SK-MEL-5 (cell line): ENCODE measurements at regions not wholly inside any gene's neighbourhood (a gene's known extent, or its start where the extent isn't known, plus 50 kb on each side); places are given as distances from the start of the nearest gene placed in this dataset.

Experiments used
- DNase-seq: peaks from one replicate; pipeline ENCODE4 v3.0.0-alpha.2; 2016; ENCODE audit warnings: low read depth, low spot score
- in situ Hi-C: cut with HindIII; loops from 2 replicates; pipeline ENCODE4 v1.10.0; 2016; ENCODE audit warnings: low sequenced_read_pairs, high pct_unique_total_duplicates, low pct_unique_long_range_greater_than_20kb

GRCh38 chr22:23522623-23523251, 57.4 kb downstream of the IGLL1 start:
- in situ Hi-C loops: no loop called here
- no peak for DNase-seq

- peak; percentile 96 for DNase-seq
- in situ Hi-C loops: no loop called here
Observed at GRCh38 chr22:23521441-23522113, 58.5 kb downstream of the IGLL1 start.

GRCh38 chr22:23520863-23521440, 59.1 kb downstream of the IGLL1 start:
- no peak for DNase-seq

GRCh38 chr22:23519442-23520157, 60.5 kb downstream of the IGLL1 start:
- no peak for DNase-seq
- in situ Hi-C loops: no loop called here

More at GRCh38 chr22:23520863-23521440, 59.1 kb downstream of the IGLL1 start:
- in situ Hi-C loops: no loop called here

GRCh38 chr22:23518376-23519187, 61.5 kb downstream of the IGLL1 start:
- no peak for DNase-seq
- in situ Hi-C loops: no loop called here

GRCh38 chr22:23517804-23518375, 62.2 kb downstream of the IGLL1 start:
- in situ Hi-C loops: no loop called here
- DNase-seq: no peak

GRCh38 chr22:23516304-23516703, 63.8 kb downstream of the IGLL1 start:
- in situ Hi-C loops: no loop called here
- DNase-seq: no peak

- in situ Hi-C loops: no loop called here
- DNase-seq: no peak
Observed at GRCh38 chr22:23514322-23515038, 65.6 kb downstream of the IGLL1 start.

GRCh38 chr22:23513705-23514104, 66.4 kb downstream of the IGLL1 start:
- DNase-seq: no peak
- in situ Hi-C loops: no loop called here

GRCh38 chr22:23513133-23513532, 67.0 kb downstream of the IGLL1 start:
- DNase-seq: no peak
- in situ Hi-C loops: no loop called here

- DNase-seq: no peak
- in situ Hi-C loops: no loop called here
Observed at GRCh38 chr22:23512721-23513120, 67.4 kb downstream of the IGLL1 start.

- in situ Hi-C loops: no loop called here
- no peak for DNase-seq
Observed at GRCh38 chr22:23512348-23512705, 67.8 kb downstream of the IGLL1 start.

GRCh38 chr22:23511627-23512347, 68.3 kb downstream of the IGLL1 start:
- in situ Hi-C loops: no loop called here
- DNase-seq: no peak

- in situ Hi-C loops: no loop called here
- peak; percentile 19 for DNase-seq
Observed at GRCh38 chr22:23509571-23510302, 70.4 kb downstream of the IGLL1 start.

- in situ Hi-C loops: no loop called here
- DNase-seq: no peak
Observed at GRCh38 chr22:23504516-23504915, 75.6 kb downstream of the IGLL1 start.
